ENCODE measurements at regions not wholly inside any gene's neighbourhood (a gene's known extent, or its start where the extent isn't known, plus 50 kb on each side); places are given as distances from the start of the nearest gene placed in this dataset.

GRCh38 chr11:15613789-15614188, 499.1 kb downstream of the INSC start:
- no peak for DNase-seq (ENCODE audit: low read depth in 4 of 4, low spot score in 3 of 4)

- DNase-seq (ENCODE audit: low read depth in 4 of 4, low spot score in 3 of 4), result no peak
These were observed 500.8 kb downstream of the INSC start for GRCh38 chr11:15615398-15616096.

- DNase-seq (ENCODE audit: low read depth in 4 of 4, low spot score in 3 of 4), result no peak
These were observed 501.7 kb downstream of the INSC start for GRCh38 chr11:15616130-15617105.

- DNase-seq (ENCODE audit: low read depth in 4 of 4, low spot score in 3 of 4), result no peak
These were observed 502.4 kb downstream of the INSC start for GRCh38 chr11:15617126-15617525.

GRCh38 chr11:15618583-15619032, 503.9 kb downstream of the INSC start:
- DNase-seq (ENCODE audit: low read depth in 4 of 4, low spot score in 3 of 4), result no peak

- DNase-seq (ENCODE audit: low read depth in 4 of 4, low spot score in 3 of 4), result no peak
These were observed 506.8 kb downstream of the INSC start for GRCh38 chr11:15621565-15621964.

- DNase-seq (ENCODE audit: low read depth in 4 of 4, low spot score in 3 of 4), result no peak
These were observed 507.6 kb downstream of the INSC start for GRCh38 chr11:15622231-15622890.

GRCh38 chr11:15624701-15625100, 510.0 kb downstream of the INSC start:
- DNase-seq (ENCODE audit: low read depth in 4 of 4, low spot score in 3 of 4), result no peak

GRCh38 chr11:15625691-15626090, 511.0 kb downstream of the INSC start:
- no peak for DNase-seq (ENCODE audit: low read depth in 4 of 4, low spot score in 3 of 4)

- DNase-seq (ENCODE audit: low read depth in 4 of 4, low spot score in 3 of 4), result no peak
These were observed 512.8 kb downstream of the INSC start for GRCh38 chr11:15627560-15627959.

- DNase-seq (ENCODE audit: low read depth in 4 of 4, low spot score in 3 of 4), result no peak
These were observed 515.1 kb downstream of the INSC start for GRCh38 chr11:15629690-15630321.

- no peak for DNase-seq (ENCODE audit: low read depth in 4 of 4, low spot score in 3 of 4)
These were observed 516.2 kb downstream of the INSC start for GRCh38 chr11:15630896-15631295.

GRCh38 chr11:15635521-15635920, 520.8 kb downstream of the INSC start:
- DNase-seq (ENCODE audit: low read depth in 4 of 4, low spot score in 3 of 4), result no peak

GRCh38 chr11:15636521-15637089, 521.9 kb downstream of the INSC start:
- no peak for DNase-seq (ENCODE audit: low read depth in 4 of 4, low spot score in 3 of 4)

- no peak for DNase-seq (ENCODE audit: low read depth in 4 of 4, low spot score in 3 of 4)
These were observed 523.7 kb downstream of the INSC start for GRCh38 chr11:15638386-15638787.

GRCh38 chr11:15640318-15640717, 525.6 kb downstream of the INSC start:
- no peak for DNase-seq (ENCODE audit: low read depth in 4 of 4, low spot score in 3 of 4)

- DNase-seq (ENCODE audit: low read depth in 4 of 4, low spot score in 3 of 4), result no peak
These were observed 526.7 kb downstream of the INSC start for GRCh38 chr11:15641271-15642045.

- DNase-seq (ENCODE audit: low read depth in 4 of 4, low spot score in 3 of 4), result no peak
These were observed 530.5 kb downstream of the INSC start for GRCh38 chr11:15645201-15645600.

- DNase-seq (ENCODE audit: low read depth in 4 of 4, low spot score in 3 of 4), result no peak
These were observed 534.8 kb downstream of the INSC start for GRCh38 chr11:15649371-15650104.

Data from left renal pelvis (tissue), 4 donors.